Gastroesophageal sphincter (tissue), 4 donors: ENCODE measurements at regions not wholly inside any gene's neighbourhood (a gene's known extent, or its start where the extent isn't known, plus 50 kb on each side); places are given as distances from the start of the nearest gene placed in this dataset.

Source experiments
- ATAC-seq: fragments of 150-250 bp; one replicate; pipeline ENCODE4 v1.9.1; 2016; ENCODE audit warnings: mild to moderate bottlenecking, moderate library complexity
- H3K27ac ChIP-seq, 4 donors: fragments of 200-600 bp; sonication (generic) in 3 of 4; 1 replicate in 3 of 4; 2 replicates in 1 of 4; pipeline ENCODE4 v1.5.1; 2016 to 2019
- H3K27me3 ChIP-seq: fragments of 200-600 bp; sonication (generic); one replicate; pipeline ENCODE4 v1.5.1; 2019
- H3K36me3 ChIP-seq, 2 donors: fragments of 200-600 bp; sonication (generic); one replicate each; pipeline ENCODE4 v1.5.1; 2019; ENCODE audit warnings: control low read depth in 1 of 2
- H3K4me1 ChIP-seq, 3 donors: fragments of 200-600 bp; sonication (generic); 1 replicate in 2 of 3; 2 replicates in 1 of 3; pipeline ENCODE4 v1.5.1; 2016 to 2019; ENCODE audit warnings: control low read depth in 2 of 3
- H3K4me3 ChIP-seq, 2 donors: fragments of 200-600 bp; sonication (generic); one replicate each; pipeline ENCODE4 v1.5.1; 2019; ENCODE audit warnings: mild to moderate bottlenecking in 1 of 2, moderate library complexity in 1 of 2
- H3K9me3 ChIP-seq, 3 donors: fragments of 200-600 bp; sonication (generic); one replicate each; pipeline ENCODE4 v1.5.1; 2017 to 2019; ENCODE audit warnings: control low read depth in 2 of 3
- CTCF ChIP-seq, 4 experiments: fragments of 200-600 bp in 2 of 4; fragments of 450-650 bp in 2 of 4; sonication (generic) in 1 of 4; IDR thresholded peaks; one replicate each; pipeline ENCODE4 v1.5.1; 2017 to 2019; ENCODE audit warnings: antibody characterized with exemption in 4 of 4, mild to moderate bottlenecking in 2 of 4, moderate library complexity in 2 of 4
- EP300 ChIP-seq: sonication (generic); formaldehyde crosslinking; IDR thresholded peaks from one replicate; pipeline ENCODE4 v1.6.1; 2017; ENCODE audit warnings: antibody characterized with exemption, mild to moderate bottlenecking
- POLR2A ChIP-seq, 2 donors: fragments of 450-650 bp; IDR thresholded peaks; one replicate each; pipeline ENCODE4 v1.6.1; 2017; ENCODE audit warnings: antibody characterized with exemption in 2 of 2, mild to moderate bottlenecking in 2 of 2, moderate library complexity in 1 of 2
- POLR2AphosphoS5 ChIP-seq: sonication (generic); formaldehyde crosslinking; IDR thresholded peaks from one replicate; pipeline ENCODE4 v1.6.1; 2017; ENCODE audit warnings: antibody characterized with exemption
- WGBS, 2 donors: methylation state at CpG; one replicate each; pipeline ENCODE4 v1.1.5; 2018; ENCODE audit warnings: low coverage in 1 of 2; 5-methylcytosine and 5-hydroxymethylcytosine counted together

GRCh38 chrX:117522725-117523700, 593.6 kb downstream of the KLHL13 start:
- 93 to 100% methylated on average over 1 to 2 of the region's 4 CpGs for WGBS, 2 donors
- H3K4me3 ChIP-seq: no peak overlapping the region
- TF ChIP-seq EP300 (no peak), CTCF (IDR thresholded peaks at IDR 0.05) (no peak), POLR2AphosphoS5 (no peak)
- H3K27ac ChIP-seq: no peak overlapping the region
- H3K36me3 ChIP-seq: no peaks in the 10 kb centered on the region
- no peaks in the 10 kb centered on the region for H3K9me3 ChIP-seq
- no peaks in the 10 kb centered on the region for H3K4me1 ChIP-seq
- no peaks in the 10 kb centered on the region for H3K27me3 ChIP-seq
- ATAC-seq: no peak

- no peaks in the 10 kb centered on the region for H3K9me3 ChIP-seq
- no peaks in the 10 kb centered on the region for H3K36me3 ChIP-seq
- 86 to 92% methylated on average over 1 of the region's 1 CpG for WGBS, 2 donors
- no peak for TF ChIP-seq POLR2A (IDR thresholded peaks at IDR 0.05)
- no peak for TF ChIP-seq CTCF (IDR thresholded peaks at IDR 0.05)
- no peak for TF ChIP-seq EP300
- no peak for TF ChIP-seq POLR2AphosphoS5
- H3K27ac ChIP-seq: no peak overlapping the region
- H3K4me3 ChIP-seq: no peak overlapping the region
- no peaks in the 10 kb centered on the region for H3K27me3 ChIP-seq
- ATAC-seq: no peak
- no peaks in the 10 kb centered on the region for H3K4me1 ChIP-seq
Observed at GRCh38 chrX:117517994-117518393, 598.6 kb downstream of the KLHL13 start.

GRCh38 chrX:117511379-117511778, 605.2 kb downstream of the KLHL13 start:
- Histone ChIP-seq H3K27ac (no peak overlapping the region), H3K4me3 (no peak overlapping the region), H3K27me3 (no peaks in the 10 kb centered on the region), H3K4me1 (no peaks in the 10 kb centered on the region), H3K36me3 (no peaks in the 10 kb centered on the region), H3K9me3 (no peaks in the 10 kb centered on the region)
- ATAC-seq: no peak
- TF ChIP-seq EP300 (no peak), POLR2AphosphoS5 (no peak), CTCF (IDR thresholded peaks at IDR 0.05) (no peak), POLR2A (IDR thresholded peaks at IDR 0.05) (no peak)

- no peaks in the 10 kb centered on the region for H3K27me3 ChIP-seq
- 20 to 58% methylated on average over 3 of the region's 3 CpGs for WGBS, 2 donors
Observed at GRCh38 chrX:117510453-117510852, 606.2 kb downstream of the KLHL13 start.

More at GRCh38 chrX:117510453-117510852, 606.2 kb downstream of the KLHL13 start:
- Histone ChIP-seq H3K4me1 (no peaks in the 10 kb centered on the region), H3K36me3 (no peaks in the 10 kb centered on the region), H3K4me3 (no peak overlapping the region), H3K27ac (no peak overlapping the region), H3K9me3 (no peaks in the 10 kb centered on the region)
- ATAC-seq: no peak
- TF ChIP-seq EP300 (no peak), POLR2AphosphoS5 (no peak), CTCF (IDR thresholded peaks at IDR 0.05) (peak in 1 of 4 experiments; percentile 14), POLR2A (IDR thresholded peaks at IDR 0.05) (no peak)
